NCI-H69 (cell line): ENCODE measurements at regions not wholly inside any gene's neighbourhood (a gene's known extent, or its start where the extent isn't known, plus 50 kb on each side); places are given as distances from the start of the nearest gene placed in this dataset.
"Not testable (repeated sequence)": the region's sequence is repeated elsewhere in the genome, so short reads cannot be mapped to it uniquely, and the experiment has no call there.

Experiments
- DNase-seq: peaks from one replicate; lab custom pipeline; 2025; lab: John Stamatoyannopoulos, UW

DNA sequence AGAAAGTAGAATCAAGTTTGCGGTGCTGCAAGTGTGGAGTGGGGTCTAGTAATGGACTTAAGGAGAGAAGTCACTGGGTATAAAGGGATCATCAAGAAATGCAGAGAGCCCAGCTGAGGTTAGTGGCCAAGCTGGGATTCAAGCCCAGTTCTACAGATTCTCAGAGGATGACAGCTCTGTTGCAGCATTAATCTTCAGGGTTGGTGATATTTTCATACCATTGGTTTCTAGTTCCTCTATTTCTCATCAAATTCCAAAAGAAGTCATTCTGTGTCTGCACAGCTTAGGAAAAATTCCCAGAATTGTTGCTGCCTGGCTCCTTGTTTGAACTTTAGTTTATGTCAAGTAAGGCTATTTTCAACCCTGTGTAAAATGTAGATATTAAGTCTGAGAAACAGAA lies 169.5 kb upstream of the NTF3 start:
- DNase-seq: no peak

DNA sequence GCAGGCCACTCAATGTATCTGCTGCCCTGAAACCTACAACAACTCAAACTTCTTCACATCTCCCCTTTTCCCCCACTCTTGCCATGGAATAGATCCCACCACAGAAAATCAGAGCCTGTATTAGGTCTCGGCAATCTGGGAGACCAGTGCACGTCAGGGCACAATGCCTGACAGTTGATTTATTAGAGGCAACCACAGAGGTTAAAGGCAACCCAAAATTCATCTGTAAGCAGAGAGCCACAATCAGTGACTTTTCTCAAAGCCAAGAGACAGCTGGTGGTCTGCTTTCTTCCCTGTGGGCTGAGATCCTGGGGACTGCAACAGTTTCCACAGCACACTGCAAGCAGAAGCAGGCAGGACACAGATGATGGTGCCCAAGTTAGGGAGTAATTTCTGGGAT lies 169.0 kb upstream of the NTF3 start:
- no peak for DNase-seq

DNA sequence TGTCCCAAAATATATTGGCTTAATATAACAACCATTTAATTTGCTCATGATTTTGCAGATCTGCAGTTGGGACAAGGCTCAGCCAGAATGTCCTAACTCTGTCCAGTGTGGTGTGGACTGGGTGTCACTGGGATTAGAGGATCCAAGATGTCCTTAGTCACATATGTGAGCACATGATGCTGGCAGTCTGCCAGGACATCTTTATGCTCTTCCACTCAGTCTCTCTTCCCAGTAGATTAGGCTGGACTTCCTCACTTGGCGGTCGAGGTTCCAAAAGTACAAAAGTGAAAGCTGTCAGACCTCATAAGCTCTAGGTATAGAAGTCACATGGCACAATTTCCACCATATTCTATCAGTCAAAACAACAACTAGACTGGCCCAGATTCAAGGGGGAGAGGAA lies 167.9 kb upstream of the NTF3 start:
- peak; percentile 48 for DNase-seq

DNA sequence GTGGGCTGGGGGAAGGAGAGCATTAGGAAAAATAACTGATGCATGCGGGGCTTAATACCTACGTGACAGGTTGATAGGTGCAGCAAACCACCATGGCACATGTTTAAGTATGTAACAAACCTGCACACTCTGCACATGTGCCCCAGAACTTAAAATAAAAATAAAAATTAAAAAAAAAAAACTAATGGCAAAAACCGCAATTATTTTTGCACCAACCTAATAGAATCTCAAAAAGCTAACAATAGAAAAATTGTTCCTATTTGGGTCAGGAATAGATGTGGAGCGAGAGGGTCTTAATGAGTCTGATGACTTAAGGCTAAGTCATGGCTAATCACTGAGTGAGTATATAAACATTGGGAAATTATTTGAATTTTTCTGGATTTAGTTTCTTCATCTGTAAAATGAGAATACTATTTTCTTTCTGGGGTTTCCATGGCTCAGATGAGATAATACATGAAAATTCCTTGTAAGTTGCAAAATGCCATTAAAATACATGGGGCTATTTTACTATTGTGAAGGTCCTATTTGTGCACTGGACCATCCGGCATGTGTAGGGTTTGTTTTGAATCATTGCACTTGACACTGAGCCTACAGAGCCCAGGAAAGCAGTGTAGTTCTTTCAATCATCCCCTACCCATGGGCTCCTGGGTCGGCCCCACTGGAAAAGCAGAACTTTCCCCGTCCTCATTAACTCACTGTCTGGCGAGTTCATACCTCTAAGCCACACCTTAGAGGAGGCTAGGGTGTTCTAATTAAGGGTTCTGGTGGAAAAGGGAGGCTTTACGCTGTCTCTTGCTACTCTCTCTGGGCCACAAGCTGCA lies 164.1 kb upstream of the NTF3 start:
- DNase-seq: no peak

DNA sequence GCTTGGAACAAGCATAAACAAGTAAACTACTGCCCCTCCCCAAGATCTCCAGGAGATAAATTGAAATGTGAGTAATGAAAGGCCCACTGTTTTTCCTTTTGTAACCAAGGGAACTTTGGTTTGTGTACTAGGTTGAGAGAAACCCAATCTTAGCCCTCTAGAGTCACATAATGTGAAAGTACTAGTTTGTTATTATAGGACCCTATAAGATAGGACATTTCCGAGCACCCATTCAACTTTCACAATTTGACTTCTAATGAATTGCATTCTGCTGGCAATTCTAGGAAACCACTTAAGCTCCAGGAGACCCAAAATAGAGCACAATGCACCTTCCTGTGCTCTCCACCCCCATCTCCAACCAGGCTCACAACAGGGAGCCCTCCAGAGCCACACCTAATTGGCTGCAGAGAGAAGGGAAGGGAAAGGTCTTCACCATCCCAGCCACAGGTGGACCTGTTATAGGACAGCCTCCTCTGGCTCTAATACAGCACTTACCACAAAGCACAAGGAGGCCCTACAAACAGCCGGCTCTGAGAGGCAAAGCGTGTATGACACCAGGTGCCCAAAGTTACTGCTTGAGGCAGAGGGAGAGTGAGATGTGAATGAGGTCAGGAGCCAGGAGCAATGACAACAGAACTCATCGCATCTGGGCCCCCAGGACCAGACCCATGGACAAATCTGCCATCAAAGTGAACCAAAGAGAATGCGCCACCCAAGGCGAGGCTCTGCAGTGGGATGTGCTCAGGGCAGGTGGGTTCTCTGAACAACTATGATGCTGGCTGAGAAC lies 163.3 kb upstream of the NTF3 start:
- peak; percentile 56 for DNase-seq

DNA sequence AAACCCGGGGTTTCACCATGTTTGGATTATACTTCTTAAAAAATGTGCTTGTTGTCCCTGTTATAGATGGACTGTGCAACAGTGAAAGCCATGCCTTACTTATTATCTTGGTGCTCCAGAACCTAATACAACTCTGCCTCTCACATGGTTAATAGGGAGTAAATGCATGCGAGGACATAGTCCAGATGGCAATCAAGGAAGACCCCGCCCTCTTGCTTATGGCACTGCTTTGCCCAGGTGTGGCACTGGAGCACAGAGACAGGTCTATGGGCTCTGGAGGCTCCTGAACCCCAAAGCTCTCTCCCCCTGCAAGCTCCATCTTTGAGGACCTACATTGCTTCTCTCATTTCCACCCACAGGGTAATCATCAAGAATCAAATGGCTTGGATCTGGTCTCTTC lies 162.1 kb upstream of the NTF3 start:
- DNase-seq: no peak

DNA sequence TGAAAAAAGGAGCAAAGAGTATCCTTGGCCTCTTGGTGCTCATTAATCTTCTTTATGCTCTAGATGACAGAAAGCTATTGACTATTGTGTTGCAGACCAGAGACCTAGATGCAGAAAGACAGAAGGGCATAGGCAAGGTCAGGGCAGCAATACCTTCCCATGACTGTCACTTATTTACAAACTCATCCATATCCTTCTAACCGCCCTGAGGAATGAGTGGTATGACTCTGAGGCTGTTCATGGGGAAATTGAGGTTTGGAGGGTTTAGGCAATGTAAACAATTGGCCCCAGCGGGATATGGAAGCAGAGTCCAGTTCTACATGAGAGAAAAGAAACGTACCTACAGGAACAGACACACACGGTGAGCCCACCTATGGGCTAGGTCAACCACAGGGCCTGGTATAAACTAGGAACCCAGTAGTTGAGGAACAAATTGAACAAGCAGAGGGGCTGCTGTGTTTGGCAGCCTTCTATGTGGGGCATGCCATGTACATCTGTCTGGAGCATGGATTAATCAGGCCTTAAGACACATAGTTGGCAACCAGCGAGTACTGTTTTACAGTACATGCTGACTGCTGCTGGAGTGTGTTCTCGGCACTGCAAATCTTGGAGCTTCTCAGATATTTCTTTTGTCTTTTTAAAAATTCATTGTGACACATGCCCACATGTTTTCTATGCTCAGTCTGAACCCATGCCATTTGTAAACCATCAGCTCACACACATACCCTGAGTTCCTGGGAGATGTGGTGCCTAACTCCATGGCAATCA lies 159.7 kb upstream of the NTF3 start:
- peak; percentile 29 for DNase-seq

DNA sequence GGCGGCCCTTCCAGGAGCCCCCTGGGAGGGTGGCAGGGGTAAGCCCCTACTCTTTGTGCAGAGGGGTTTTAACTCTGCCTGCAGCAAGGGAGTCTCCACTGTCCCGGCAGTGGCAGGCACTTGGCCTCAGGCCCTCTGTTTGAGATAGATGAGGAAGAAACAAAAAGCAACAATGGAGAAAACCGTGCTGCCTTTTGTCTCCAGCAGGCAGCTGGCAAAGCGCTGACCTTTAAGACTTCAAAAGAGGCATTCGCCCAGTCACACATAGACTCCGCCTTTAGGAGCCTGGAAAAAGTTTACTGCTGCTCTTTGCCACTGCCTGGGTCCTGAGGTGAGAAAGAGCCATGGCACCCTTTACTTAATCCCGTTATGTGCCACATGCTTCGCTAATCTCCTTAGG lies 158.2 kb upstream of the NTF3 start:
- peak; percentile 19 for DNase-seq

DNA sequence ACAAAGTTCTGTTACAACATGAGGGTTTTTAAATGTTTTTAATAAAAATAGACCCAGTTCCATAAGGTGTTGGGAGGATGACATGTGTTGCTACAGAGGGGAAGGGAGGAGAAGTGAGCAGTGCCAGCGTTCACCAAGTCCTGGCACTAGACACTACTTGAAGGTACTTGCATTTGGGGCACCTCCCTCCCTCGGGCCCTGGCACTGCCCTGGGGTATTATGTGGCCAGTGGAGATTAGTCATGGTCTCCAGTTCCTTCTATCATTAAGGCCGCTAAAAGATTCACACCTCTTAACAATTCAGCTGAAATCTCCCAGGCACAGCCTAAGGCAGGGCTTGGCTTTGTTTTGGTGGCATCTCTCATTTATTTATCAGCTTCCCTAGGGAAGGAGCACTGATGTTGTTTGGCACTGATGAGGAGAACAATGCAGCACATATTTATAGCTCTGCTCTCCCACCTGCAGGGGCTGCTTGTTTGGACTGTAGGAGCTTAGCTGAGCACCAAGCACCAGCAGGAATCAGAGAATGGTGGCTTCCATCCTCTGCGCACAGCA lies 155.5 kb upstream of the NTF3 start:
- peak; percentile 90 for DNase-seq

DNA sequence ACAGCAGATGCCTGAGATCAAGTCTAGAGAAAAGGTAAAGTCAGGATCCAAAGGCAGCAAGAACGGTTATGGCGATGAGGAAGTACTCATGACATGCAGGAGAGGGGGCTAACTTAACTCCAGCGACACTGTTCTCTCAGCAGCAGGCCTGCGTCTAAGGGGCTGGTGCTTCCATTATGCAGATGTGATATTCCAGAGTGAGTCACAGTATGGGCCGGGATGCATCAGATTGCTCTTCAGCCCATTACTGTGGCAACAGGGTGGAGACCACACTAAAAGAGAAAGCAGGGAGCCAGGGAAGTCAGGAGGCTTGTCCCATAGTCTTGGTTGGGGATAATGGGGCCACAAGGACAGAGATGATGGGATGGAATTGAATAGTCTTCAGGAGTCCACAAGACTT lies 151.8 kb upstream of the NTF3 start:
- no peak for DNase-seq

DNA sequence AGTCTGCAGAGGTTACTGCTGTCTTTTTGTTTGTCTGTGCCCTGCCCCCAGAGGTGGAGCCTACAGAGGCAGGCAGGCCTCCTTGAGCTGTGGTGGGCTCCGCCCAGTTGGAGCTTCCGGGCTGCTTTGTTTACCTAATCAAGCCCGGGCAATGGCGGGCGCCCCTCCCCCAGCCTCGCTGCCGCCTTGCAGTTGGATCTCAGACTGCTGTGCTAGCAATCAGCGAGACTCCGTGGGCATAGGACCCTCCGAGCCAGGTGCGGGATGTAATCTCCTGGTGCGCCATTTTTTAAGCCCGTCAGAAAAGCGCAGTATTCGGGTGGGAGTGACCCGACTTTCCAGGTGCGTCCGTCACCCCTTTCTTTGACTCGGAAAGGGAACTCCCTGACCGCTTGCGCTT lies 141.5 kb upstream of the NTF3 start:
- not testable (repeated sequence) for DNase-seq

DNA sequence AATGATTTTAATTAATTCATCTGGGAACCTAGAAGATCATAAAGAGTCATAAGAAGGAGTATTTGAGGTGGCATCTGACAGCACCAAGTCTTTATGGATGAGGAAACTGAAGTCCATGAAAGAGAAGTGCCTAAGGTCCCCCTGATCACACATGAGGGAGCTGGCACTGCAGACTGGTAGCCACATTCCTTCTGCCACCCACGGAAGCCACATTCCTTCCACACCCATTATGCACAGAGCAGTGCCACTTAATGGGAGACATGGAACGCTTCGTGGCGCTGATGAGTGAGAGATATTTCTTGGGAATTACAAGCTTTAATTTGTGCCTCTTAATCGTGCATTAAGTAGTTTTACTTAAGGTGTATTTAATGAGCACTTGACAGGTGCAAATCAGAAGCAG lies 139.3 kb upstream of the NTF3 start:
- DNase-seq: no peak

DNA sequence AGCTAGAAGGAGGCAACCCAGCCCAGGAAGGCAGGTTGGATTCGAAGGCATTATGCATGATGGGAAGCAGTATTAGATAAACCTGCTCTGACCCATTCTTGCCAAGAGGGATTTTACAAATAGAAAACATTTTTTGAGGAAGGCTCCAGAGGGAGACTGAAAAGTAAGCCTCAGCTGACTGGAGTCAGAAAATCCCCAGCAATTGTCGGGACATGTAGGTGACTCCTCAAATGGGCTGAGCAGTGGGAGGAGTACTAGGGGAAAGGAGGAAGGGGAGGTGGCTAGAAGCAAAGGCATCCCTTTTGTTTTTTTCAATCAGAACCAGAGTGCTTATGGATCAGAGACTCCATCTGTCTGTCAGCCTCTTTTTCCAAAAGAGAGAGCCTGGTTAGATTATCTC lies 138.1 kb upstream of the NTF3 start:
- no peak for DNase-seq

DNA sequence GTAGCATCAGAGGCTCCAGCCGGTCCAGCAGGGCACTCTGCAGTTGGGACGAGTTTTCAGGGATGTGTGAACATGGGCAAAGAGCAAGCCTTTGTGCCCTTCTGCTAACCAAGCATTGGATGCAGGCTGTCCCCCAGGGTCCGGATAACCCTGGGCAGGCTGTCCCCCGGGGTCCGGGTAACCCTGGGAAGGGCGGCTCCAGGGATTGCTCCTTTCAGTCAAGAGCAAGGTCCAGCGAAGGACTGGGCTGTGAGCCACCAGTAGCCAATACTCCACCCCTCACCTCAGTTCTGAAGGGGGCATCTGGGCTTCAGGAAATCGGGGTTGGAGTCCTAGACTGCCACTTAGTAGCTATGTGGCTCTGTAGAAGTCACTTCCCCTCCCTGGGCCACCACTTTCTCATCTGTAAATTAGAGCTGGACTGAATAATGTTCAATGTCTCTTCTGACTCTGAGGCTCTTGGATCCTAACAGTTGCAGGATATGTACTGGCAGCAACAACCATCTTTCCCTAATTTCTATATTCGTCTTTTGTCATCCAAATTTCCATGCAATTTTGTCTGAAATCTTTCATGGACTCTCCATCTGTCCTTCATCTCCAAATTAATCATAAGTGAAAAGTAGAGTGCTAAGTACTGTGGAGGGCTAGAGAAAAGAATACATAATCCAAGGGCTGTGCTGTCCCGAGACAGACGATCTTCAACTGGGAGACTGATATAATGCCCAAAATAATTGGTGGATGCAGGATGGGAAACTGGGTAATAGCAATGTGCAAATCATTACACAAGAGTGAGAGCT lies 137.4 kb upstream of the NTF3 start:
- DNase-seq: no peak

DNA sequence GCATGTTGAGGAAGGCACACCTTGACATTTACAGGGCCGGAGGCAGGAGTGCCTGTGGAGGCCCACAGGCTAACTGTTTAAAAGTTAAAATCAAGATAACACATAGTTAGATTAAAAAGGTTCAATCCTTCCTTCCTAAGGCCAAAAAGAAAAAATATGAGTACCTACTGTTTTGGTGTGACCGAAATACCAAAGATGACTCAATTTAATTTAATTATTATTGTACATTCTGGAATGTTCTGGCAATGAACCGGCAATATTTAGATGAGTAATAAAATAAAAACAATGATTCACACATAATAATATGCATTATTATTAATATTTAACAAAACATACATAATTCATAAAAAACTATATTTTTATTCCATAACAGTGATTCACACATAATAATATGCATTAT lies 136.8 kb upstream of the NTF3 start:
- DNase-seq: no peak

DNA sequence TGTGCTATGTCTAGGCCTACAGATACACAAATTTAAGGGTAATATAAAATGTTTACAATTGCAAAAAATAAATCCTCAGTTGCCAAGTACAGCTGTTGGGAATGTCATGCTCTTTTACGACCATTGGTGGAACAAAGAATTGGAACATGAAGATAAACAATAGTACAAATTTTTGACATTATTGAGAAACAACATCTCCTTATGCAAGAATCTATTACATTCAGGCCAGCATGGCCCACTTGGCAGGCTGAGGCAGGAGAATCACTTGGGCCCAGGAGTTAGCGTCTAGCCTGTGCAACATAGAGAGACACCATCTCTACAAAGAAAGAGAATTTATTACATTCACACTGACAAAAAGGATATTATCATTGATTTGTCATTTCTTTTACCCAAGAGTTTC lies 135.9 kb upstream of the NTF3 start:
- DNase-seq: no peak

DNA sequence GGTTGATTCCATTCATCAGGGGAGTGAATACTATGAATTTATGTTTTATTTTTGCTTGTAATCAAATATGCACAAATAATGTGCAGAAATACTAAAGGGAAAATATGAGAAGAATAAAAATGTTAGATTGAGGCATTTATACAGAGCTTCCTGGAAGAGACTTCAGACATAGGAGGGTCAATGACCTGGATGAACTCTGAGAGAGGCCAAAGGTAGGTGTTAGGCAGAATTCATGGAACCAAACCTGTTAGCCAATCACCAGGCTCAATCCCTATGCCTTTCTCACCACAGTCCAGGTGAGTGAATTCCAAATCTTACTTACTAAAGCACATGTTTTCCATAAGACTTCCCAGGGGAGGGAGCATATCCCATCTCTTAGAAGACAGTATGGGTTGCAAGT lies 130.4 kb upstream of the NTF3 start:
- no peak for DNase-seq

DNA sequence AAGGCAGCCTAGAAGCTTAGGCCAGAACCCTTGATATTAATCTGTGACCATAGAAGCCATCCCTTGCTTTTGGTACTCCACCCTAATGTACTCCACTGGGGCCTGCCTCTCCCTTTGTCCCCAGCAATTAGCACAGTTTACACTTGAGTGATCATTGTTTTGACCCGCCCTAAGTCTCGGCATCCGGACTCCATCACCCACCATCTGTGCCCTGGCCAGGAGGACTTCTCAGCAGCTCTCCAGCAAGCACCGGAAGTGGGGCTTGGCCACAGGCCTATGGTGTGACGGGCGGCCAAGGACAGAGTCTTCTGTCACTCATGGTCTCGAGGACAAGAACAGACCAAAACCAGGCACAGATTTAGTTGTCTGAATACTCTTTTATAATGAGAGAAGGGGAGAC lies 126.5 kb upstream of the NTF3 start:
- DNase-seq: peak; percentile 99

DNA sequence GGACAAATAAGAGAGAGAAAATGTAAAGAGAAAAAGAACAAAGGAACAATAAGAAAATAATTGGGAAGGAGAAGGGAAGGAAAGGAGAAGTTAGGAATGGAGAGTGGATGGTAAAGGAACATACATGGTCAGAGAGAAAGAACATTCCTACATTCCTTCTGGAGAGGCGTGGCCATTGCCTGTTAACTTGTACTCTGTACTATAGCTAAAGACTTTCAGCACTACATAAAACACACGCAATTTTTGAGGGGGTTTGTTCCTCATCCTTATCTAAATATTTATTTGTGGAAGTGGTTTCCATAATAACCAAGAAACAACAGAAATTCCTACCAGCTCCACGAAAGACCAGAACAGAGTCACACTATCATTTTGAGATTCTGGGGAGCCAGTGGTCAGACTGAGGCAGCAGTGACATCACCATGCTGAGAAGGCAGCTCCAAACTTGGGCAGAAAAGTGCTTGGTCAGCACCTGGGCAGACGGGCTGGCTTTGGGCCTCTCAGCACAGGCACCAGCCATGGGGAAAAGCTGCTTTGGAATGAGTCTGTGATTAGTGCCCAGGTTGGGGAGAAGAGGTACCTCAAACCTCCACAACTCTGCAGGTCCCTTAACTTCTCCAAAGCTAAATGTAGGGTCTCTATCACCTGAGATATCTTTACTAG lies 125.9 kb upstream of the NTF3 start:
- DNase-seq: no peak

DNA sequence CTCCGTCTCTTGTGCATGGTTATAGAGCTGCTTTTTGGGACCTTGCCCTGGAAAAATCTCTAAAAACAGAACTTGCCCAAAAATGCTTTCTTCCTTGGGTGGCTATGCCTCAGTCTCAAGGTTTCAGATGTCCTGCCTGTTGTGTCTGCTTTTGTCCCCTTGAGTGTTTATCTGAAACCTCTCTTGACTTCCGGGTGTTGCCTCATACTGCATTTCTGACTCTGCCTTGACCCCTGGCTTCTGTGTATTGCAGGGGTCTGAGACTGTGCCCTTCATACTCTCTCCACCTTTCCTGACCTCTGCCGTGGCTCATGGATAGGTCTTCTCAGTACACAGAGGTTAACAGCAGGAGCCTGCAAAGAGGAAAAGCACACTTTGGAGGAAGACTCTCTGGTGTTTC lies 124.8 kb upstream of the NTF3 start:
- DNase-seq: no peak

DNA sequence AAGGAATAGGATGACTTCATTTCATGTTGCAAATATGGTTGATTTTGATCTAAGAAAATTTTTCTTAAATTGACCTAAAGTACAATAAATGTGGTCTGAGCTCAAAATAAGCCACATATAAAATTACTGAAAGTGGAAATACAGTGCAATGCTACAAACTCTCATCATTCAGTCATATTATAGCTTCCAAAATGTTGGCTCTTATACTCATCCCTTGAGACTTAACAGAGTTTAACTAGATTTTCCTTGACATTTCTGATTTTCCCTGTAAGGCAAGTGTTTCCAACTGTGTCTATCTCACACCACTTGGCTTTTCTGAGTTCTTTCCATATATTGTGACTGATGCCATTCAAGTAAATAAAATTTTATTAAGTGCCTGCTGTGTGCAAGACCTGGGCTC lies 123.7 kb upstream of the NTF3 start:
- DNase-seq: no peak
